Caco-2 (cell line): ENCODE measurements at regions not wholly inside any gene's neighbourhood (a gene's known extent, or its start where the extent isn't known, plus 50 kb on each side); places are given as distances from the start of the nearest gene placed in this dataset.

Experiments used
- BruUV-seq: library from RNA; stranded (reverse); fragments of 400-500 nt; replicated peaks from 2 replicates; lab custom pipeline; 2021; lab: Mats Ljungman, UMichigan
- CTCF ChIA-PET: fragments of 300-600 bp; sonication (Branson Sonifier 250); formaldehyde crosslinking; loops from one replicate; lab custom pipeline; 2022; ENCODE audit warnings: antibody characterized with exemption; lab: Charles Lee
- POLR2A ChIA-PET: fragments of 300-600 bp; sonication (Branson Sonifier 250); formaldehyde crosslinking; loops from one replicate; lab custom pipeline; 2022; ENCODE audit warnings: antibody characterized with exemption; lab: Charles Lee
- DNase-seq, 2 experiments: peaks; one replicate each; pipeline versions ENCODE4 v3.0.0 to v3.0.0-alpha.2; 2020 to 2022
- H3K27me3 ChIP-seq: replicated peaks from 2 replicates; pipeline ENCODE4 v1.6.0; 2011; ENCODE audit warnings: low read length; ENCODE audit not compliant: control insufficient read depth, insufficient read depth
- H3K36me3 ChIP-seq: 2 replicates; pipeline ENCODE4 v1.5.1; 2011; ENCODE audit warnings: low read length; ENCODE audit not compliant: control insufficient read depth, insufficient read depth
- H3K4me1 ChIP-seq: fragments of 250-450 bp; sonication (Bioruptor Pico); 2 replicates; pipeline ENCODE4 v1.5.1; 2020; ENCODE audit warnings: mild to moderate bottlenecking
- H3K4me3 ChIP-seq: 2 replicates; pipeline ENCODE4 v1.5.1; 2011; ENCODE audit warnings: low read depth, mild to moderate bottlenecking, control low read depth, low read length
- H3K9me3 ChIP-seq: fragments of 250-450 bp; sonication (Bioruptor Pico); 2 replicates; pipeline ENCODE4 v1.5.1; 2020; ENCODE audit warnings: mild to moderate bottlenecking, moderate library complexity
- H3K27ac Mint-ChIP-seq: one replicate; pipeline ENCODE4 v1.8.0; 2022; ENCODE audit warnings: mixed read lengths; ENCODE audit not compliant: unreplicated experiment
- H3K27me3 Mint-ChIP-seq: one replicate; pipeline ENCODE4 v1.8.0; 2022; ENCODE audit warnings: mixed read lengths; ENCODE audit not compliant: insufficient read depth, unreplicated experiment
- H3K36me3 Mint-ChIP-seq: one replicate; pipeline ENCODE4 v1.8.0; 2022; ENCODE audit warnings: mild to moderate bottlenecking, mixed read lengths; ENCODE audit not compliant: insufficient read depth, unreplicated experiment
- H3K4me1 Mint-ChIP-seq: one replicate; pipeline ENCODE4 v1.8.0; 2022; ENCODE audit warnings: low read depth, mixed read lengths; ENCODE audit not compliant: unreplicated experiment
- H3K4me3 Mint-ChIP-seq: one replicate; pipeline ENCODE4 v1.8.0; 2022; ENCODE audit warnings: mild to moderate bottlenecking, moderate library complexity, mixed read lengths; ENCODE audit not compliant: unreplicated experiment
- H3K9me3 Mint-ChIP-seq: one replicate; pipeline ENCODE4 v1.8.0; 2022; ENCODE audit warnings: mixed read lengths; ENCODE audit not compliant: unreplicated experiment
- intact Hi-C: fragments of 100-400 bp; cut with micrococcal nuclease; formaldehyde crosslinking; loops from one replicate; pipeline ENCODE4 v1.10.0; 2022; ENCODE audit not compliant: unreplicated experiment
- TF ChIP-seq, protein P1 (sequence below), 2 experiments: fragments of 200-600 bp in 1 of 2; IDR thresholded peaks; 1 replicate in 1 of 2; 2 replicates in 1 of 2; pipeline versions ENCODE4 v1.5.1 to v1.8.0; 2011 to 2022; ENCODE audit warnings: antibody characterized with exemption in 1 of 2, control low read depth in 1 of 2, inconsistent platforms in 1 of 2, low read depth in 1 of 2, low read length in 1 of 2, mild to moderate bottlenecking in 1 of 2, moderate library complexity in 1 of 2; ENCODE audit not compliant: insufficient read depth in 1 of 2, severe bottlenecking in 1 of 2, unreplicated experiment in 1 of 2

DNA sequence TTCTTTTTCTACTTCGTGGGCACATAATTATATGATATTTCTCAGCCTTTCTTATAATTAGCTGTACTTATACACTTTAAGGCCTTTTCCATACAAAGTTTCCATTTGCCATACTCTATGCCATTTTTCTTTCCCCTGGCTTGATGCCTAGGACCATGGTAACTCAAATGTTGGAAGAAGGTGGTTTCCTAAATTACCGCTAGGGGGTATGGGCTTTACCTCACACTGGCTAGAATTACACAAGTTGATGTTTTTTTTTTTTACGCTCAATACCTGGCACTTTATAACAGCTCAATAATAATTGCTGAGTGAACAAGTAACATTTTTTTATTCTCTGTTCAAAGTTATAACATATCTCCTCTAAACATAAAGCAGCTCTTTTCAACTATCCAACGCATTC is 306.8 kb upstream of the LRFN5 start:
- H3K27ac Mint-ChIP-seq: no peak overlapping the region

DNA sequence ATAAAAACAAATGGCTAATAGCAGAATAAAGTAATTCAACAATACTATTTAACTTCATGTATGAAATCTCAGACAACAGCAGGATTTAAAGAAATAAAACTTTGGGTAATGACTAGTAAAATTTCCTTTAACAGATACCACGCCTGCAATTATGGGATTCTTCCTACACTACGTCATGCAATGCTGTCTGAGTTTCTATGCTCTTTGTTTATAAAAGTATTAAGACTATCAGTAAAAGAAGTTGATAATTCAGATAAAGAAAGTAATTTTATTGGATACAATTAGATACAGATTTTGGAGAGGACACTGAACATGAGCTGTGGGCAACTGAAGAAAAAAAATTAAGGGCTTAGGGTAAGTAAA is 308.4 kb upstream of the LRFN5 start:
- peaks cover 4% of the 10 kb centered on the region for H3K27me3 Mint-ChIP-seq
- TF ChIP-seq, protein P1, sequence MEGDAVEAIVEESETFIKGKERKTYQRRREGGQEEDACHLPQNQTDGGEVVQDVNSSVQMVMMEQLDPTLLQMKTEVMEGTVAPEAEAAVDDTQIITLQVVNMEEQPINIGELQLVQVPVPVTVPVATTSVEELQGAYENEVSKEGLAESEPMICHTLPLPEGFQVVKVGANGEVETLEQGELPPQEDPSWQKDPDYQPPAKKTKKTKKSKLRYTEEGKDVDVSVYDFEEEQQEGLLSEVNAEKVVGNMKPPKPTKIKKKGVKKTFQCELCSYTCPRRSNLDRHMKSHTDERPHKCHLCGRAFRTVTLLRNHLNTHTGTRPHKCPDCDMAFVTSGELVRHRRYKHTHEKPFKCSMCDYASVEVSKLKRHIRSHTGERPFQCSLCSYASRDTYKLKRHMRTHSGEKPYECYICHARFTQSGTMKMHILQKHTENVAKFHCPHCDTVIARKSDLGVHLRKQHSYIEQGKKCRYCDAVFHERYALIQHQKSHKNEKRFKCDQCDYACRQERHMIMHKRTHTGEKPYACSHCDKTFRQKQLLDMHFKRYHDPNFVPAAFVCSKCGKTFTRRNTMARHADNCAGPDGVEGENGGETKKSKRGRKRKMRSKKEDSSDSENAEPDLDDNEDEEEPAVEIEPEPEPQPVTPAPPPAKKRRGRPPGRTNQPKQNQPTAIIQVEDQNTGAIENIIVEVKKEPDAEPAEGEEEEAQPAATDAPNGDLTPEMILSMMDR (IDR thresholded peaks at IDR 0.05; ENCODE audit: insufficient read depth in 1 of 2, low read depth in 1 of 2, low read length in 1 of 2, severe bottlenecking in 1 of 2, unreplicated experiment in 1 of 2): no peak
- H3K36me3 Mint-ChIP-seq: no peaks in the 10 kb centered on the region
- no peak overlapping the region for H3K4me3 Mint-ChIP-seq
- no peaks in the 10 kb centered on the region for H3K9me3 ChIP-seq
- H3K4me1 Mint-ChIP-seq: no peaks in the 10 kb centered on the region
- no peak for DNase-seq
- POLR2A ChIA-PET: no interaction called here
- BruUV-seq: no TSS peak
- no peaks in the 10 kb centered on the region for H3K9me3 Mint-ChIP-seq
- CTCF ChIA-PET: no interaction called here
- intact Hi-C loops: no loop called here
- H3K36me3 ChIP-seq: no peaks in the 10 kb centered on the region
- H3K27ac Mint-ChIP-seq: no peak overlapping the region
- H3K27me3 ChIP-seq: no peaks in the 10 kb centered on the region
- H3K4me3 ChIP-seq: no peak overlapping the region
- H3K4me1 ChIP-seq: peaks cover 12% of the 10 kb centered on the region; the same call in 1 of the 2 replicates

More for the DNA sequence above, 306.8 kb upstream of the LRFN5 start:
- Mint-ChIP-seq H3K4me1 (no peaks in the 10 kb centered on the region), H3K27me3 (peaks cover 4% of the 10 kb centered on the region), H3K36me3 (no peaks in the 10 kb centered on the region), H3K4me3 (no peak overlapping the region), H3K9me3 (no peaks in the 10 kb centered on the region)
- intact Hi-C loops: no loop called here
- TF ChIP-seq, protein P1 (IDR thresholded peaks at IDR 0.05; ENCODE audit: insufficient read depth in 1 of 2, low read depth in 1 of 2, low read length in 1 of 2, severe bottlenecking in 1 of 2, unreplicated experiment in 1 of 2): no peak
- H3K27me3 ChIP-seq: no peaks in the 10 kb centered on the region
- CTCF ChIA-PET: no interaction called here
- H3K9me3 ChIP-seq: no peaks in the 10 kb centered on the region
- no peak for DNase-seq
- no peaks in the 10 kb centered on the region for H3K36me3 ChIP-seq
- H3K4me3 ChIP-seq: no peak overlapping the region
- POLR2A ChIA-PET: no interaction called here
- BruUV-seq: no TSS peak
- peaks cover 12% of the 10 kb centered on the region; the same call in 1 of the 2 replicates for H3K4me1 ChIP-seq

DNA sequence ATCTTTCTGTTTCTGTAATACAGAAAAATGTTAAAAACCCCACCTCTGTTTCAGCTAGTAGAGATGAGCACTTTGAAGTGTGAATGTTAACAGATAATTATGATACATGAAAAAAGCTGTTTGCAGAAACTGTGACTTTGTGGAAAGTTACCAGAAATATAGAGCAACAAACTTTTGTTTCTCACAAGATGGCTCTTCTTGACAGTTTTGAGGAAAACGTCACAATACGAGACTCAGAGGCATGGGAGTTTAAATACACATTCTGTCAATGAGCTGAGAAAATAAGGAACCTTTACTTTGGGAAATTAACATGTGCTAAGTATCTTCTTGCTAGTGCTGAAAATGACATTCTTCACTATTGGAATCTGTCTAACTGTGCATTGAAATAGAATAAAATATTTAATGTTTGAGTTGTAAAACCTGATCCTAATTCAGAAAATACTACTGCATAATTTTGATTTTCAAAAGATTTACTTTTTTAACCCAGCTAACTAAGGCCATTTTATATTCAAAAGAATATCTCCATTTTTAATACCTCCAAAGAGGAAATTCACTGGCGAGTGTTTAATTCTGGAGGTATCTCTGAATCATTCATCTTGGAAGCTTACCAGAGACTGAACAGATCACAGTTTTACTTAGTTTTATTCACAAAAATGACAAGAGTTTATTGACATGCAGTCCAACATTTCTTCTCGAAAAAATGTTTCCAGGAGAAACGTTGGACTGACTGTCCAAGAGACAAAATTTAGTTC is 308.9 kb upstream of the LRFN5 start:
- H3K4me1 Mint-ChIP-seq: no peaks in the 10 kb centered on the region
- H3K4me1 ChIP-seq: peaks cover 12% of the 10 kb centered on the region; the same call in 1 of the 2 replicates
- H3K36me3 ChIP-seq: no peaks in the 10 kb centered on the region
- POLR2A ChIA-PET: no interaction called here
- H3K27me3 Mint-ChIP-seq: peaks cover 4% of the 10 kb centered on the region
- H3K4me3 Mint-ChIP-seq: no peak overlapping the region
- no peak overlapping the region for H3K4me3 ChIP-seq
- no peak for DNase-seq
- CTCF ChIA-PET: no interaction called here
- no peaks in the 10 kb centered on the region for H3K36me3 Mint-ChIP-seq
- TF ChIP-seq, protein P1 (IDR thresholded peaks at IDR 0.05; ENCODE audit: insufficient read depth in 1 of 2, low read depth in 1 of 2, low read length in 1 of 2, severe bottlenecking in 1 of 2, unreplicated experiment in 1 of 2): no peak
- BruUV-seq: no TSS peak
- intact Hi-C loops: no loop called here
- no peaks in the 10 kb centered on the region for H3K9me3 Mint-ChIP-seq
- H3K9me3 ChIP-seq: no peaks in the 10 kb centered on the region
- H3K27ac Mint-ChIP-seq: no peak overlapping the region
- H3K27me3 ChIP-seq: no peaks in the 10 kb centered on the region
